NCI-H1694 (cell line): ENCODE measurements at regions not wholly inside any gene's neighbourhood (a gene's known extent, or its start where the extent isn't known, plus 50 kb on each side); places are given as distances from the start of the nearest gene placed in this dataset.
"Not testable (repeated sequence)": the region's sequence is repeated elsewhere in the genome, so short reads cannot be mapped to it uniquely, and the experiment has no call there.

Experiments
- DNase-seq: peaks from one replicate; lab custom pipeline; 2025; lab: John Stamatoyannopoulos, UW

- DNase-seq: no peak
Observed at GRCh38 chr5:84783003-84783402, 398.3 kb upstream of the EDIL3 start.

- no peak for DNase-seq
Observed at GRCh38 chr5:84779186-84779585, 394.5 kb upstream of the EDIL3 start.

GRCh38 chr5:84764227-84764626, 379.5 kb upstream of the EDIL3 start:
- DNase-seq: no peak

GRCh38 chr5:84758008-84758407, 373.3 kb upstream of the EDIL3 start:
- DNase-seq: no peak

- DNase-seq: no peak
Observed at GRCh38 chr5:84752780-84753179, 368.1 kb upstream of the EDIL3 start.

GRCh38 chr5:84748313-84748712, 363.6 kb upstream of the EDIL3 start:
- DNase-seq: no peak

- DNase-seq: not testable (repeated sequence)
Observed at GRCh38 chr5:84746280-84746679, 361.6 kb upstream of the EDIL3 start.

- DNase-seq: no peak
Observed at GRCh38 chr5:84741056-84741455, 356.4 kb upstream of the EDIL3 start.

GRCh38 chr5:84729326-84729725, 344.6 kb upstream of the EDIL3 start:
- no peak for DNase-seq

- no peak for DNase-seq
Observed at GRCh38 chr5:84727708-84728107, 343.0 kb upstream of the EDIL3 start.

GRCh38 chr5:84725946-84726570, 341.4 kb upstream of the EDIL3 start:
- no peak for DNase-seq

GRCh38 chr5:84724683-84725082, 340.0 kb upstream of the EDIL3 start:
- DNase-seq: no peak

GRCh38 chr5:84724181-84724580, 339.5 kb upstream of the EDIL3 start:
- DNase-seq: no peak

- DNase-seq: no peak
Observed at GRCh38 chr5:84718377-84718776, 333.7 kb upstream of the EDIL3 start.

GRCh38 chr5:84715686-84716085, 331.0 kb upstream of the EDIL3 start:
- DNase-seq: no peak

- DNase-seq: no peak
Observed at GRCh38 chr5:84715091-84715490, 330.4 kb upstream of the EDIL3 start.

- no peak for DNase-seq
Observed at GRCh38 chr5:84709075-84709474, 324.4 kb upstream of the EDIL3 start.

- DNase-seq: no peak
Observed at GRCh38 chr5:84706678-84707641, 322.3 kb upstream of the EDIL3 start.

GRCh38 chr5:84700545-84700944, 315.9 kb upstream of the EDIL3 start:
- not testable (repeated sequence) for DNase-seq

- DNase-seq: no peak
Observed at GRCh38 chr5:84696651-84697050, 312.0 kb upstream of the EDIL3 start.

- DNase-seq: no peak
Observed at GRCh38 chr5:84695330-84695729, 310.6 kb upstream of the EDIL3 start.

GRCh38 chr5:84693256-84693655, 308.6 kb upstream of the EDIL3 start:
- DNase-seq: no peak

- peak; percentile 82 for DNase-seq
Observed at GRCh38 chr5:84688566-84688965, 303.9 kb upstream of the EDIL3 start.
